ENCODE measurements at regions not wholly inside any gene's neighbourhood (a gene's known extent, or its start where the extent isn't known, plus 50 kb on each side); places are given as distances from the start of the nearest gene placed in this dataset.

DNA sequence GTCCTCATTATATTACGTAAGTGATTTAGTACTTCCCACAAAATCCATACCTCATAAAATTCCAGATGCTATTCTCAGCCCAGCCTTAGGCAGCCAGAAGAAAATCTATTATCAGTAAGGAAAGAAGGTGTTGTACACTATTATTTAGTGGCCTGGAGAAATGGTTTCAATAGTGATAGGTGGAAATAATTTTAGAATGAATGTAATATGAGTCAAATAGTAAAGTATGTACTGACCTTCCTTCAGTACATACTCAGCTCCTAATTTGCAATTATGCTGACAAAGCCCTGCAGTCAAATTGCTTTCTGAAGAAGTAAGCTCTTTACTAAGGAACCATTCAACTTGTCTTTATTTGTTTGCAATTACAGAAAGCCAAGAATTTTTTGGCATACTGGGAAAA, 409.2 kb downstream of the HTR1A start:
- TF ChIP-seq ZNF830 (CRISPR knock-in tag; IDR thresholded peaks at IDR 0.05) (no peak), ZBTB7A (IDR thresholded peaks at IDR 0.05; ENCODE audit: borderline replicate concordance, control insufficient read depth, low read depth, low read length) (no peak), CREBBP (IDR thresholded peaks at IDR 0.05; ENCODE audit: low read depth, low read length) (no peak), HSF4 (CRISPR knock-in tag; IDR thresholded peaks at IDR 0.05; ENCODE audit: borderline replicate concordance) (no peak), ZNF77 (CRISPR knock-in tag; IDR thresholded peaks at IDR 0.05) (no peak), POLR2A (conservative IDR thresholded peaks at IDR 0.05) (no peak), ZNF124 (CRISPR knock-in tag; IDR thresholded peaks at IDR 0.05) (no peak), ZKSCAN3 (CRISPR knock-in tag; IDR thresholded peaks at IDR 0.05) (no peak), EP300 (IDR thresholded peaks at IDR 0.05; ENCODE audit: low read length) (no peak)
- TF ChIP-seq, protein P1, sequence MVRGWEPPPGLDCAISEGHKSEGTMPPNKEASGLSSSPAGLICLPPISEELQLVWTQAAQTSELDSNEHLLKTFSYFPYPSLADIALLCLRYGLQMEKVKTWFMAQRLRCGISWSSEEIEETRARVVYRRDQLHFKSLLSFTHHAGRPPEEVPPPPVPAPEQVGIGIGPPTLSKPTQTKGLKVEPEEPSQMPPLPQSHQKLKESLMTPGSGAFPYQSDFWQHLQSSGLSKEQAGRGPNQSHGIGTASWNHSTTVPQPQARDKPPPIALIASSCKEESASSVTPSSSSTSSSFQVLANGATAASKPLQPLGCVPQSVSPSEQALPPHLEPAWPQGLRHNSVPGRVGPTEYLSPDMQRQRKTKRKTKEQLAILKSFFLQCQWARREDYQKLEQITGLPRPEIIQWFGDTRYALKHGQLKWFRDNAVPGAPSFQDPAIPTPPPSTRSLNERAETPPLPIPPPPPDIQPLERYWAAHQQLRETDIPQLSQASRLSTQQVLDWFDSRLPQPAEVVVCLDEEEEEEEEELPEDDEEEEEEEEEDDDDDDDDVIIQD (CRISPR knock-in tag; IDR thresholded peaks at IDR 0.05) = no peak
- TF ChIP-seq, protein P2, sequence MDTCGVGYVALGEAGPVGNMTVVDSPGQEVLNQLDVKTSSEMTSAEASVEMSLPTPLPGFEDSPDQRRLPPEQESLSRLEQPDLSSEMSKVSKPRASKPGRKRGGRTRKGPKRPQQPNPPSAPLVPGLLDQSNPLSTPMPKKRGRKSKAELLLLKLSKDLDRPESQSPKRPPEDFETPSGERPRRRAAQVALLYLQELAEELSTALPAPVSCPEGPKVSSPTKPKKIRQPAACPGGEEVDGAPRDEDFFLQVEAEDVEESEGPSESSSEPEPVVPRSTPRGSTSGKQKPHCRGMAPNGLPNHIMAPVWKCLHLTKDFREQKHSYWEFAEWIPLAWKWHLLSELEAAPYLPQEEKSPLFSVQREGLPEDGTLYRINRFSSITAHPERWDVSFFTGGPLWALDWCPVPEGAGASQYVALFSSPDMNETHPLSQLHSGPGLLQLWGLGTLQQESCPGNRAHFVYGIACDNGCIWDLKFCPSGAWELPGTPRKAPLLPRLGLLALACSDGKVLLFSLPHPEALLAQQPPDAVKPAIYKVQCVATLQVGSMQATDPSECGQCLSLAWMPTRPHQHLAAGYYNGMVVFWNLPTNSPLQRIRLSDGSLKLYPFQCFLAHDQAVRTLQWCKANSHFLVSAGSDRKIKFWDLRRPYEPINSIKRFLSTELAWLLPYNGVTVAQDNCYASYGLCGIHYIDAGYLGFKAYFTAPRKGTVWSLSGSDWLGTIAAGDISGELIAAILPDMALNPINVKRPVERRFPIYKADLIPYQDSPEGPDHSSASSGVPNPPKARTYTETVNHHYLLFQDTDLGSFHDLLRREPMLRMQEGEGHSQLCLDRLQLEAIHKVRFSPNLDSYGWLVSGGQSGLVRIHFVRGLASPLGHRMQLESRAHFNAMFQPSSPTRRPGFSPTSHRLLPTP (IDR thresholded peaks at IDR 0.05; ENCODE audit: borderline replicate concordance, extremely low read depth, insufficient read length) = no peak

All from K562 (cell line).